Stimulated activated CD8-positive, alpha-beta memory T cell treated with anti-CD3 and anti-CD28 coated beads, Interleukin-4, amount 100 ng/mL, for 1 hour (primary cell): ENCODE measurements at regions not wholly inside any gene's neighbourhood (a gene's known extent, or its start where the extent isn't known, plus 50 kb on each side); places are given as distances from the start of the nearest gene placed in this dataset.
A peak's percentile ranks its signal among the peaks of the same experiment; 100 is the strongest.
"Not testable (repeated sequence)": the region's sequence is repeated elsewhere in the genome, so short reads cannot be mapped to it uniquely, and the experiment has no call there.

Experiments used
- DNase-seq, 2 donors: peaks; one replicate each; pipeline ENCODE4 v3.0.0-alpha.2; 2020; ENCODE audit warnings: low read depth in 2 of 2, low spot score in 1 of 2

DNA sequence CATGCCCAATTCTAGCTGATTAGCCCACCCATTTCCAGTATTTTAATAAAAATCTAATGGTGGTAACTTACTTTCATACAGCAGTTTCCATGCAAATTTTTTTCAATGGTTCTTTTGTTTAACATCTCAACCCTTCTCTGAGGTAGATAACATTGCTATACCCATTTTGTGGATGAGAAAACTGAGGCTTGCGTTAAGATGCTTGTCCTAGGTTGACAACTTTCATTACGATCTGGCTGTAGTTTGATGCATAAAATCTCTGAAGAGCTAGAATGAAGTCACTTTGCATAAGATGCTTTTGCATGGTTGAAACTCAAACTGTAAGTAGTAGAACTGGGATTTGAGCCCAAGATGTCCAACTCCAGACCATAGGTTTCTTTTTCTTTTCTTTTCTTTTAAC, 309.5 kb upstream of the PODXL start:
- DNase-seq = no peak

GRCh38 chr7:131861620-131862346, 305.4 kb upstream of the PODXL start:
- DNase-seq = no peak

DNA sequence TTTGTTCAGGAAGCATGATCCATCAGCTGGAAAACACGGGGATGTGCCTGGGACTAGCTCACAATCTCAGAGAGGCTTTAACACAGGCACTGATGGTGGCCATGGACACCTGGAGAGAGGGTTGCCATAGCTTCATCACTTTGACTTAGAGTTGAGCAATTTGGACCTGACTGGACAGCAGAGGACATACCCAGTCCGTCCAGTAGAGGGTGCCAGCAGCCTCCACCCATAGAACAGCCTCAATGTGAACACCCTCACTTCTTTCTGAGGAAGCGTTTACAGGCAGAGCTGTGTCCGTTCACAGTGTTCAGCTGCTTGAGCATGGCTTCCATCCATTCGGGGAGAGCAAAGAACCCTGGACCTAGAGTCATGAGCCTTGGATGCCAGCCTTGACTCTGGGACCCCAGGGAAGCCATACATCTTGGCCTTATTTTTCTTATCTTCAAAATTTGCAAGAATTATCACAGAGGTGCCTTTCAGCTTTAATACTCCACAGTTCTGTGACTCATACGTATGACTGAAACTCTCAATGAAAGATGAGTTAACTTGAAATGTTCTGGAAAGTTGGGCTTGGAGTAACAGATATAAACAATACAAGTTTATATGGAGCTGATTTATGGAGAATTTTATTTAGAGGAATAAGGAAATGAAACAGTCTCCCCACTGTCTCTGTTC, 302.9 kb upstream of the PODXL start:
- DNase-seq = peak in 1 of 2 donors; percentile 5

DNA sequence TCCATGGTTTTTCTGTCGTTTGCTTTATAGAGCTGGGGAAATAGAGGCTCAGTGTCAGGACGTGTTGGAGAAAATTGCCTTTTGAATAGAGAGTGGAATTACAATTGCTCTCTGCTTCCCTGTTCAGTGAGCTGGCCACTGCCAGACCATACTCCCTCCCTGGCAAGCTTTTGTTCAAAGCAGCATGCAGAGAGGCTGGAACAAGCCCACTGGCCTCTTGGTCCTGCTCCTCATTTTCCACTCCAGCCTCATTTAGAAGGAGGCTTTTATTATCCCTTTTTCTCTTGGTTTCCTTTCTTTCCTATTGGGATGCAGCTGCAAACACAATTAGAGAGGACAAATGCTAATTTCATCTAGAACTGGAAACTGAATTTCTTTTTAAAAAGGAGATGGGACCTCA, 302.2 kb upstream of the PODXL start:
- no peak for DNase-seq

DNA sequence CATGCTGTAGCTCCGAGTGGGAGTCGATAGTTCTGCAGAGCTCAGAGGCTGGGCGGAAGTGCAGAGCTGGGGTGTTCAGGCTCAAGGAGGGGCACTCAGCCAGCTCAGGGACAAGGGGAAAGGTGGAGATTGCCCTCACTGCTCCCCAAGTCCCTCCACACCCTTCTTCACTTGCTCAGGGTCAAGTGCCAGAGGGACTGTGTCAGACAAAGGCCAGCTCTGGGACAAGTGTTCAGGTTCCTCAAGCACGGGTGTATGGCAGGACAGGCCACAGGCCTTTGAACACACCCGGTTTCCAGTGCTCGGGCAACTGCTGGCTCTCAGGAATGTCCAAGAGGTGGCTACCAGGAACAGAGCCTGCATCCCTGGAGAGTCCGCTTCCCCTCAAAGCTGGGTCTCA, 293.0 kb upstream of the PODXL start:
- no peak for DNase-seq

GRCh38 chr7:131848033-131848432, 291.6 kb upstream of the PODXL start:
- DNase-seq = no peak

DNA sequence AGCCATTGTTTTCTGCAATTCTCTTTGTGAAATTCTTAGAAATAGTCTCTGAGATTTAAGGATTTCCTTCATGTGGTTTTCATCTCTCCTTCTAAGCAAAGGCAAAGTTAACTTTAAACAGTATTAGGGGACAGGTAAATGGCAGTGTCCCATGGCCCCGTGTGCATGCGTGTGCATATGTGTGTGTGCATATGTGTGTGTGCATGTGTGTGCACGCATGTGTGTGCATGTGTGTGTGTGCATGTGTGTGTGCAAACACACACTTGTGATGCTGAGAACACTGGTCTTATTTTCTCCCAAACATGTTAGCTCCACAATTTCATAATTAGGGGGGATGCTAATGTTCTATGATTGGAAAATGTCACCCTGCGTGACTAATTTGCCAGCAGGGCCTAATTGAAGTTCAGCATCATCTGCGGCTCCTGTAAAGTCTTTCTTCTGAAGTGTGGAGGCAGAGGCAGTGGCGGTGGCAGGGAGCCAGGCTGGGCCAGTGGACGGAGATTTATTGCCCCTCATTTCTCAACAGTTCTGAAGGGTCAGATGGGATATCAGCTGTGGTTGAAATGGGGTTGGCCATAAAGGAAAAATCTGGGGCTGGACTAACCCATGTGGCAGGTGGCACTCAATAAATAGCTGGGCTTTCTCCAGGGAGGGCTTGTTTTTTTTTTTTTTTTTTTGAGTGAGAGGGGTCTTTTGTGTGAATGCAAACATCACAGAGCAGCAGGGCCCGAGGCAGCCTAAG, 289.3 kb upstream of the PODXL start:
- no peak for DNase-seq

- DNase-seq = no peak
Measured at GRCh38 chr7:131844369-131844768, 287.9 kb upstream of the PODXL start.

DNA sequence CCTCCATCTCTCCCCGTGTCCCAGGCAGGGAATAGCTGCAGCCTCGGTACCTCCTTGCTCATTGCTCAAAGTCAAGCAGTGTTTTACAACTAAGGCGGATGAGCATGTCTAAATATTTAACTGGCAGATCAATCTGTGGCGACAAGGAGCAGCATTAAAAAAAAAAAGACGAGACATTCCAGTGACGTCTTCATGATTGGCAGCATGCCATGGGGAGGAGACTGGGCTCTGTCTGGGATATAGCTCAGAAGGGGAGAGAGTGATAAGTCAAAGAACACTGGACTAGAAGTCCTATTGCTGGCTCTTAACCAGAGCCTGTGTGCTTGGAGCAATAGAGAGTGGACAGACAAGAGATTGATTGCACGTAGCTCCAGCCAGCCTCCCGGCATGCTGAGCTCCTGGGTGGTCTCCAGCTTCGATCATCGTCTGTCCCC, 287.5 kb upstream of the PODXL start:
- DNase-seq = no peak

DNA sequence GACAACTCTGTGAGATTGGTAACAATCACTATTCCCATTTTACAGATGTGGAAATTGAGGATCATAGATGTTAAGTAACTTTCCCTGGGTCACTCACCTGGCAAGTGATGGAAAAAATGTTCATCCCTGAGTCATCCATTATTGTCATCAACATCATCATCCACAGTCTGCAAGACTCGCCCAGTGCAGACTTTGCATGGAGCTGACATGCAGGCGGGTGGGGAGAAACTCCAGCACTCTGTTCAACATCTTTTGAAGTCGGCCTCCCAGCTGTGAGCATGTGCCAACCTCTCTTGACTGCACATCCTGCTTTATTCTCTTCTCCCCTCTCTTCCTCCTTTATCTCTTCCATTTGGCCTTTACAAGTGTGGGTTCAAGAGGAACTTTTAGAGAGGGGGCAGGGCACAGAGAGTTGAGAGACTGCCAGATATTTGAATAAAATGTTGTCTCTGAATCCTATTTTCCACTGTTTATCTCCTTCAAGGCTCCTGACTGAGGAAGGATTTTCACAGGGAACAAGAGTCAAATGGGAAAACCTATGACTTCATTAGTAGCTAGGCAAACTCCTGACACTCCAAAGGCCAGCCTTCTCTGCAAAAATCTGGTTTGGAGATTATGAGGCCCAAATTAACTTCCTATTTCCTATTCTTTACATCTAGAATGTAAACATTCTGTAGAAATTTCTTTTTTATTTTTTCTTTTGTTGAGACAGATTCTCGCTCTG, 283.7 kb upstream of the PODXL start:
- DNase-seq = no peak

GRCh38 chr7:131836733-131837132, 280.3 kb upstream of the PODXL start:
- no peak for DNase-seq

DNA sequence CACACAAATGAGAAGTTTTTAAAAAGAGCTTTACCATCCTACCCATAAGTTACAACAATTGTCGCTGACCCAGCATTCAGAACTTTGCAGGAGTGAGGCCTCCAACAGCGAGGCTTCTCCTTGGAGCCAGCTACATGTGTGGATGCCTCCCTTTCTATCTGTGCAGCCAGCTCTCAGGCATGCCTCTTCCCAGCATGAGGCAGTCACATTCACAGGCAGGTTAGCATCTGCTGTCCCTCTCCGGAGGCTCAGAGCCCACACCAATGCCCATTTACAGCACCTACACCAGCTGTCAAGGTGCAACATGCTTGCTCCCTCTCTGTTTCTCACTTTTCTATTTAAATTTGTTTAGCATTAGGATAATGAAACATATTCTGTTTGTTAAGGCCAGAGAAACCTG, 278.7 kb upstream of the PODXL start:
- DNase-seq = no peak

DNA sequence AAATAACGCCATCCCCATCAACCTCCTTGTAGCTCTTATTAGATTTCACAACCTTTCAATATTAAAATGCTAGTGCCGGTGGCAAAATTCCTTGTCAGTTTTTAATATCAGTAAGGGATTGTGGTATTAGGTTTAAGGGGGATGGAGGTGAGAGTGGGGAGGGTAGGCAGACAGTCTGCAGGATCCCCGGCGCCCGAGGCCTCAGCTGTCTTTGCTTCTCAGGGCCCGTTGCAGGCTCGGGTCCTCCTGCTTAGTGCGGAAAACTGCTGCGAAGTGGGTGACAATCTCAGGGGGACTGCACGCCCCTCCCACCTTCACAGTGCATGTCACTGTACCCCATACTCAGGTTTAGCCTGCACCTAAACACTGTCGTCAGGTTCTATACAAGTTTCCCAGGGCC, 274.3 kb upstream of the PODXL start:
- DNase-seq = no peak

DNA sequence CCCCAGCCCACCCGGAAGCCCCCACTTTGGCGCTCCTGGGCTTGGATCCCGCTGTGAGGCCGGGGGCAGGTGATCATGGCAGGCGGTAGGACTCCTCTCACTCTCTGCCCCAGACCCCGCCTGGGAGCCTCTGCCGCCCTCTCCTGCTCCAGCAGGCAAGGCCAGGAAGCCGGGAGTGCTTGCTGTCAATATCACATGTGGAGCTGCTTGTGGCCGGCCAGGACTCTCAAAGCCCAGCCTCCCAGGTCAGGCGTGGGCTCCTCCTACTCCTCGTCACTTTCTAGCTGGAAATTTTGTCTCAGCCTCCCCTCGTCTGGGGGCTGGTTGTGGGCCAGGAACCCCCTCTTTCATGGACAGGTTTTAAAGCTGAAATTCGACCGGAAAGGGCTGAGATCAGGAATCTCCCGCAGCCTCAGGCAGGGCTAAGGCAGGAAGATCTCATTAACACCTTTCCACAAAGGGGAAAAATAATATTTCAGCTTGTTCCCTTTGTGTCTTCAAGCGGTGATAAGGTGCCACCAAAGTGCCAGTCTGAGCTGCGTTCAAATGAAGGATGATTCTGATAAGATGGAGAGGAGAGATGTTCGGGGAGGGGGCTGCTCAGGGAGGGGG, 273.6 kb upstream of the PODXL start:
- no peak for DNase-seq

GRCh38 chr7:131827421-131827820, 271.0 kb upstream of the PODXL start:
- no peak for DNase-seq

- no peak for DNase-seq
Measured at GRCh38 chr7:131826960-131827359, 270.5 kb upstream of the PODXL start.

- DNase-seq = not testable (repeated sequence)
Measured at GRCh38 chr7:131823961-131824440, 267.6 kb upstream of the PODXL start.

- DNase-seq = no peak
Measured at GRCh38 chr7:131819891-131820290, 263.5 kb upstream of the PODXL start.

GRCh38 chr7:131816391-131817007, 260.1 kb upstream of the PODXL start:
- DNase-seq = no peak

GRCh38 chr7:131808736-131809135, 252.3 kb upstream of the PODXL start:
- DNase-seq = no peak
